Stimulated activated CD4-positive, alpha-beta T cell treated with anti-CD3 and anti-CD28 coated beads, Interleukin-12 subunit alpha, Interleukin-12 subunit beta, amount 100 ng/mL, for 4 hours (primary cell): ENCODE measurements at regions not wholly inside any gene's neighbourhood (a gene's known extent, or its start where the extent isn't known, plus 50 kb on each side); places are given as distances from the start of the nearest gene placed in this dataset.

Experiments
- DNase-seq: peaks from one replicate; pipeline ENCODE4 v3.0.0-alpha.2; 2020

- no peak for DNase-seq
Measured at GRCh38 chr2:41870265-41870585, 177.6 kb upstream of the PKDCC start.

DNA sequence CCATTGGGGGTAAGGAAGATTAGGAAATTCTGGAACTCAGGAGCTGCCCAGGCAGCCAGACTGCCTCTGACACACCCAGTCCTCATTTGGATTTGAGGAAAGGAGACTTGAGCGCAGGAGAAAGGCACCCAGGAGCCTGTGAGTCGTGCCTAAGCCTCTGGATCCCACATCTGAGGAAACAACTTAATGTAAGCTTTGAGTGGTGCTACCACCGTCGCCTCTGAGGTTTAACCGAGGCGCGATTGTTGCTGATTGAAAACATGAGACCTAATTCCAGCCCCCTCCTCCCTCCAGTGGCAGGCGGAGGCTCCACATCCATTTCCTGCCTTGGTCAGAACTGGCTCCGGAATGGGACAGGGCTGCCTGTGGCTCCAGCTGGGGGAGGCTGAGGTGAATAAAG lies 176.7 kb upstream of the PKDCC start:
- DNase-seq: no peak

DNA sequence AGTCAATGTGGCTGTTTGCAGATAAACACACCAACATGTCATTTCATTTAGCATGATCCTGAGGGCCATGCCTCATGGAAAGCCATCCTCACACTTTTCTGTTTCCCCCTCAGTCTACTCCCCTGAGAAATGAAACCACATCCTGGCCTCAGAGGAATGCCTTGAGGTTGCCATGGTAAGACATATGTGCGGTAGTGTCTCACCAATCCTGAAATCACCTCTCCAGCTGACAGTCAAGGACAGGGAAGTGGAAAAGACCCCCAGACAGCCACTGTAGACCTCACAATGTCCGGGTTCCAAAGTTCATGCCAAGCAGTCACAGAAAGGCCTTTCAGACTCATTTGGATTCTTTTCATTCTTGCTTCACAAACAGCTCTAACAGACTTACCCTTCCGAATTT lies 175.2 kb upstream of the PKDCC start:
- DNase-seq: no peak

- no peak for DNase-seq
Measured at GRCh38 chr2:41873102-41874031, 174.5 kb upstream of the PKDCC start.

DNA sequence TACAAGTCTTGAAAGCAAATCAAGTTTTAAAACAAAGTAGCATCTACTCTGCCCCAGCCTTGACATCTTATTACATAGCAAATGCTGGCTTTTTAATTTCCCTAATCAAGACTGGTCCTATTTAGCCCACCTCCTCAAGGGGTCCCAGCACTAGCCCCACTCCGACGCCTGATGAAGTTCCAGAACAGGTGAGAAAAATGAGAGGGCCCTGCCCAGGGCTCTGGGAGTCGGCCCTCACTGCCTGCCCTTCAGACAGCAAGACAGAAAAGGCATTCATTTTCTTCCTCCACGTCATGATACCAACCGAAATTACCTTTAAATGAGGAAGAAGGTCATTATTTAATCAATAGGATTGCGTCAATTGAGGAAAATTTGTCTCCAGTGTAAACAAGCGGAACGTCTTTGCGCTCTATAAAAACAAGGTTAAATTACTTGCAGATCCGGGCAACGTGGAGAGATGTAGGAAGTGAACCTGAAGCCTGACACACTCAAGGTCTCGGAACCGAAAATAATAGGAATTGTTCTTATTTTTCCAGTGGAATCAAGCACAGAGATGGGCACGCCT lies 170.6 kb upstream of the PKDCC start:
- DNase-seq: no peak

GRCh38 chr2:41878056-41878455 lies 169.8 kb upstream of the PKDCC start:
- DNase-seq: no peak

DNA sequence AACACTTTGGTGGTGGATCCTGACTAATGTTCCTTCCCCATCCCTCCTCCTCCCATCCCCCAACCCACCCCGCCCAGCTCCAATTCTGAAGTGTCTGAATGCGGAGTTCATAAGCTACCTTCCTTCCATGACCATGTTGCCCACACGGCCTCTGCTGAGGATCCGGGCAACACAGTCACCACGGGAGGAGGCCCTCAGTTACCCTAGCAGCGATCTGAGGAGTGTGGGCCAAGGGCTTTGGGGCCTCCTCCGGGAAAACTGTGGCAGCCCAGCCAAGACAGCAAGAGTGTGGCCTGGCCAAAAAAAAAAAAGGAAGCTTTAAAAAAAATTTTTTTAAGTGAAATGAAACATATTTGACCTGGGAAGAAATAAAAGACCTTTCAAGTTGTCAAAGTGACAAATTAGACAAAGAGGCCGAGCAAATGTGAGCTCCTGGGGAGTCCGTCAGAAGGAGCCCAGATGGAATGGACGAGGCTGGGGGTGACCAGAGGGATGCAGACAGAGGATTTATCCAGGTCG lies 169.0 kb upstream of the PKDCC start:
- DNase-seq: no peak

GRCh38 chr2:41879235-41879916 lies 168.4 kb upstream of the PKDCC start:
- DNase-seq: no peak

DNA sequence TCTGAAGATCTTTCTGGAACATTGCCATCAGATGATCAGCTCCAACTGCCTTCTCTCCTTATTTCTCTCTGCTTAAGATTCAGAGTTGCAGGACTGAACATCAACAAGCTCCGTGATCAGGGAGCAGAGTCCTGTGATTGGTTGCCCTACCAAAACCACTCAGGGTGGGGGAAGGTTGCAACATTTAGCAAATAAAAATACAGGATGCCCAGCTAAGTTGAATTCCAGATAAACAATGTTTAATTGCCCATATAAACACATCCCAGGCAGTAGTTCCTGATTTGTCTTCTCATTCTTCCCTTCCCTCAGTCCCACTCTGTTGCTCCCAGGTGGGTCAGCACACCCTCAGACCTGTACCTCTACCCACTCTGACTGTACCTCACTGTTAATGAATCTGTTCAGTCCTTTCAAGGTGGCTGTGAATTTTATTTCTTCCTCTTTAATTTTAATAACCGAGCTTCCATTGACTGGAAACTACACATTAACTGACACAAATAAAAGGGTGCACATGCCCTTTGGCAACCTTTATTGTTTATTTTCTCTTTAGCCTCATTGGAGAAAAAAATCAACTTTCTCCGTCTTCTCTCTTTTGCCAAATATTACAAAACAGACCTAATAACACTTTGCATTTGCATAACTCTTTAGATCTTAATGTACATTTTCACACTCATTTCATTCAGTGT lies 167.1 kb upstream of the PKDCC start:
- DNase-seq: no peak

GRCh38 chr2:41881249-41881648 lies 166.6 kb upstream of the PKDCC start:
- no peak for DNase-seq

DNA sequence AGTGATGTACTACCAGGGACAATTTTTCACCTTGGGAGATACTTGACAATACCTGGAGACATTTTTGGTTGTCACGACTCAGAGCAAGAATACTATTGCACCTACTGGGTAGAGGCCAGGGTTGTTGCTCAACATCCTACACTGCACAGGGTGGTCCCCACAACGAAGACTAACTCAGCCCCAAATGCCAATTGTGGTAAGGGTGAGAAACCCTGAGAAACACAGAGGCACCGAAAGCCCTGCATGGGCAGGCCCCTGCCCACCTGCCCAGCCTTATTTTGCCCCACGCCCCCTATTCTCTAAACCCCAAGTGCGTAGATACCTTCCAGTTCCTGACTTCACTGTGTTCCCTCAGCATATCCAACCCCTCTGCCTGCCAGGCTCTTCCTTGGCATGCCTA lies 163.1 kb upstream of the PKDCC start:
- no peak for DNase-seq

DNA sequence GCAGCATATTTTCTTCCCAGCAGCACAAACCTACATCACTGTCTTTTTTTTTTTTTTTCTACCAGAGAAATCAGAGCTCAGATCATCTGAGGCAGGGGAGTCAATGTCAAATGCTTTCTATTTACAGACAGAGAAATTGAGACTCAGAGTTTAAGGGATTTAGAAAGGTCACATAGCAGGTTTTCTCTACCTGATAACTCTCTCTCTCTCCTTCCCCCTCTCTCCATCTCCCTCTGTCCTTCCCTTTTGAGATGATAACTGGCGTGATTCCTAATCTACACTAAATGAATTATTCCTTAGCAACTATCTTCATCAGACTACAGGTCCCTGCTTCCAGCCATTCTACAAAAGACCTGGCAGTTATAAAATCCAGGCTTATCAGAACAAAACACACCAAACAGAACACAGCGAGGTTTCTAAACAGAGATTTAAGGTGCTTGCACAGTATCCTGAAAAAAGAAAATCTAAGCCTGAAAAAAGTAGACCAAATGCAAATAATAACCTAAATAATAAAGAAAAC lies 161.6 kb upstream of the PKDCC start:
- no peak for DNase-seq

GRCh38 chr2:41886757-41887156 lies 161.1 kb upstream of the PKDCC start:
- DNase-seq: no peak

DNA sequence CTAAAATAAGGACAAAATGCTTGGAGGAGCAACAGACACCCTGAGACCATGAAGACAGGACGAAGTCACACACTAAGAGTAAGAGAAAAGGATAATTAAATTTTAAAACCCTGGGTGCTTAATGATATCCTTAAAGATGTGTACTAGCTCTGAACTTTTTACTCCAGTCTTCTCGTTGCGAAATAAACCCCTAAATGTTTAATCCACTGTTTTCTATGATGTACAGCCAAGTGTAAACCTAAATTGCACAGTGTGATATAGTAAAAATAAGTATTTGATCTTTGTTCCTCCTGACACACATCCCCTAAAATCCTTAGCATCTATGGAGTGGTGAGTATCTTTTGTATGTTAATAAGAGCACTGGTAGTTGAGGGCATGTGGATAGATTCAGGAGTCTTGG lies 157.5 kb upstream of the PKDCC start:
- DNase-seq: no peak

GRCh38 chr2:41892476-41892875 lies 155.3 kb upstream of the PKDCC start:
- DNase-seq: no peak

DNA sequence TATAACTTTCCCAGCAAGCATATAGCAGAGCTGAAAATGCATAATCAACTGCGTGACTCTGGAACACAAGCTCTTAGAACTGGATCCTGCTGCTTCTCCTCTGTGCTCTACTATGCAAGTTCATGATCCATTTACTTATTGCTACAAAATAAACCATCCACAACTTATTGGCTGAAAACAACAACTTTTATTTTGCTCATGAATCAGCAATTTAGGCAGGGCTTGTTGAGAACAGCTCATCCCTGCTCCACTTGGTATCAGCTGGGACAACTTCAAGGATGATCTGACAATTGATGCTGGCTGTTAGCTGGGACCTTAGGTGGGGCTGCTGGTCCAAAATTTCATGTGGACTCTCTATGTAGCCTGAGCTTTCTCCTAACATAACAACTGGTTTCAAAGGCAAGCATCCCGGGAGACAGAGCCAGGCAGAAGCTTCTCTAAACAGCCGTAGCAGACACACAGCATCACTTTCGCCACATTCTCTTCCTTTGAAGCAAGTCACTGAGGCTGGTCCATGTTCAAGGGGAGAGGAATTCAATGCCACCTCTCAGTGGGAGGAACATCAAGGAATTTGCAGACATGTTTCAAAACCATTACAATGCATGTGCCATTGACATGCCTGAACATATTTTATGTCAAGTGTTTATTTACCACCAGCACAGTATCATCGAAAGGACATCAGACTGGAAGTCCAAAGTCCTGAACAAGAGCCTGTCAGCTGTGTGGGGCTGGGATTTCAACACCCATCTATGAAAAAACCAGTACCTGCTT lies 153.1 kb upstream of the PKDCC start:
- DNase-seq: no peak

DNA sequence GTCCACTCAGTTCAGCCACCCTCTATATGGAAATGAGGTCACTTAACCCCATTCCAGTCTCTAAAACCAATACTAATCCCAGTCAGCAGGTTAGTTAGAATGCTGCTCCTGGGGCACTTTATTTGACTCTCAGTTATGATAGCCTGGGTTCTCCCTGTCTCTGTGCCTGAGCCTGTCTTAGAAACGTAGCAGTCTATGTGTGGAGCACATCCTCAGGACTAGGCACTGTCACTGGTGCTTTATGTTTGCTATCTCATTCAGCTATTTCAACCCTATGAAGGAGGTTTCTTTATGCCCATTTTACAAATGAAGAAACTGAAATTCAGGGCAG lies 152.5 kb upstream of the PKDCC start:
- DNase-seq: no peak

GRCh38 chr2:41896186-41896846 lies 151.5 kb upstream of the PKDCC start:
- DNase-seq: no peak

DNA sequence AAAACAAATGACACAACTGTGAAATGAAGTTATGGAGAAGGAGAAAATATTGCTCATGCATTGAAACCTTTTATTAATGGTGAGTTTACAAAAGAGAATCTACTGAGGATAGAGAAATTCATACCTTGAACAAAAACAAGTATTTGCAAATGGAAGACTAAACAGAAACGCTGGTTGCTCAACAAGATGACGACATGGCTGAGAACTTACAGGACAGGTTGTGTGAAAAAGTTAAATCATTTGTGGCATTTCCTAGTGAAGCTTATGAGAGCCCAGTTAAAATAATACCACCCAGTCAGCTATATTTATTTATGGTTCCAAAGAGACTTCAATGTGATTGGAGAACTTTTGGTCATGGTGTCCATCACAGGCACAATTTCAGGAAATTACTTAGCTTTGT lies 148.6 kb upstream of the PKDCC start:
- DNase-seq: no peak

GRCh38 chr2:41900101-41900577 lies 147.7 kb upstream of the PKDCC start:
- DNase-seq: no peak

- no peak for DNase-seq
Measured at GRCh38 chr2:41902897-41903296, 144.9 kb upstream of the PKDCC start.
